ENCODE measurements at regions not wholly inside any gene's neighbourhood (a gene's known extent, or its start where the extent isn't known, plus 50 kb on each side); places are given as distances from the start of the nearest gene placed in this dataset.

GRCh38 chr2:150542692-150543091, 55.2 kb upstream of the RND3 start:
- Histone ChIP-seq H3K27ac (ENCODE audit: low read depth in 1 of 2, low read length in 2 of 2) (no peak overlapping the region), H3K4me3 (ENCODE audit: low read length in 2 of 2) (no peak overlapping the region), H3K4me1 (ENCODE audit: control insufficient read depth in 1 of 2, insufficient read depth in 2 of 2, low read length in 2 of 2) (no peaks in the 10 kb centered on the region), H3K9me3 (ENCODE audit: control insufficient read depth, low read length) (no peaks in the 10 kb centered on the region), H3K27me3 (ENCODE audit: control insufficient read depth in 1 of 2, insufficient read depth in 2 of 2, low read length in 1 of 2) (no peaks in the 10 kb centered on the region), H3K36me3 (ENCODE audit: control insufficient read depth in 1 of 2, insufficient read depth in 2 of 2, low read length in 1 of 2) (no peaks in the 10 kb centered on the region)
- intact Hi-C loops (cut with DNase I): no loop called here
- 97 to 98% methylated on average over 20 to 30 of the region's 30 CpGs for WGBS, 2 donors
- ATAC-seq (ENCODE audit: low FRiP score) (no peak), DNase-seq (peak in 1 of 2 donors; percentile 74)

GRCh38 chr2:150542172-150542571, 54.7 kb upstream of the RND3 start:
- DNase-seq (no peak), ATAC-seq (ENCODE audit: low FRiP score) (no peak)
- WGBS, 2 donors: 96 to 97% methylated on average over 7 to 10 of the region's 19 CpGs
- Histone ChIP-seq H3K27ac (ENCODE audit: low read depth in 1 of 2, low read length in 2 of 2) (no peak overlapping the region), H3K4me3 (ENCODE audit: low read length in 2 of 2) (no peak overlapping the region), H3K4me1 (ENCODE audit: control insufficient read depth in 1 of 2, insufficient read depth in 2 of 2, low read length in 2 of 2) (no peaks in the 10 kb centered on the region), H3K27me3 (ENCODE audit: control insufficient read depth in 1 of 2, insufficient read depth in 2 of 2, low read length in 1 of 2) (no peaks in the 10 kb centered on the region), H3K9me3 (ENCODE audit: control insufficient read depth, low read length) (no peaks in the 10 kb centered on the region), H3K36me3 (ENCODE audit: control insufficient read depth in 1 of 2, insufficient read depth in 2 of 2, low read length in 1 of 2) (no peaks in the 10 kb centered on the region)
- intact Hi-C loops (cut with DNase I): no loop called here

GRCh38 chr2:150538651-150539201, 51.3 kb upstream of the RND3 start:
- Histone ChIP-seq H3K27me3 (ENCODE audit: control insufficient read depth in 1 of 2, insufficient read depth in 2 of 2, low read length in 1 of 2) (no peaks in the 10 kb centered on the region), H3K4me3 (ENCODE audit: low read length in 2 of 2) (no peak overlapping the region), H3K36me3 (ENCODE audit: control insufficient read depth in 1 of 2, insufficient read depth in 2 of 2, low read length in 1 of 2) (no peaks in the 10 kb centered on the region), H3K9me3 (ENCODE audit: control insufficient read depth, low read length) (no peaks in the 10 kb centered on the region), H3K27ac (ENCODE audit: low read depth in 1 of 2, low read length in 2 of 2) (no peak overlapping the region), H3K4me1 (ENCODE audit: control insufficient read depth in 1 of 2, insufficient read depth in 2 of 2, low read length in 2 of 2) (no peaks in the 10 kb centered on the region)
- 4 to 5% methylated on average over 7 of the region's 7 CpGs for WGBS, 2 donors
- DNase-seq: no peak
- no peak for ATAC-seq (ENCODE audit: low FRiP score)
- intact Hi-C loops (cut with DNase I): no loop called here

Data from aorta (tissue), 5 donors.